Neural progenitor cell (in vitro differentiated cells): ENCODE measurements at regions not wholly inside any gene's neighbourhood (a gene's known extent, or its start where the extent isn't known, plus 50 kb on each side); places are given as distances from the start of the nearest gene placed in this dataset.
A peak's percentile ranks its signal among the peaks of the same experiment; 100 is the strongest.

Source experiments
- DNase-seq: peaks from one replicate; pipeline ENCODE4 v3.0.0-alpha.2; 2016; ENCODE audit warnings: low spot score
- H2AFZ ChIP-seq: fragments of 200-600 bp; sonication (generic); replicated peaks from 2 replicates; pipeline ENCODE4 v1.6.1; 2016; ENCODE audit warnings: antibody characterized with exemption
- H3F3A ChIP-seq: fragments of 200-600 bp; sonication (generic); 2 replicates; pipeline ENCODE4 v1.6.1; 2016; ENCODE audit warnings: antibody characterized with exemption, low read depth
- H3K27ac ChIP-seq: fragments of 200-600 bp; sonication (generic); 2 replicates; pipeline ENCODE4 v1.5.1; 2016; ENCODE audit warnings: mild to moderate bottlenecking
- H3K27me3 ChIP-seq: fragments of 200-600 bp; sonication (generic); 2 replicates; pipeline ENCODE4 v1.6.1; 2016; ENCODE audit warnings: mild to moderate bottlenecking, moderate library complexity
- H3K36me3 ChIP-seq: fragments of 200-600 bp; sonication (generic); 2 replicates; pipeline ENCODE4 v1.5.1; 2016
- H3K4me1 ChIP-seq: fragments of 200-600 bp; sonication (generic); 2 replicates; pipeline ENCODE4 v1.6.1; 2016; ENCODE audit warnings: mixed run types
- H3K4me2 ChIP-seq: fragments of 200-600 bp; sonication (generic); 2 replicates; pipeline ENCODE4 v1.6.1; 2016
- H3K4me3 ChIP-seq: fragments of 200-600 bp; sonication (generic); 2 replicates; pipeline ENCODE4 v1.5.1; 2016
- H3K79me2 ChIP-seq: fragments of 200-600 bp; sonication (generic); 2 replicates; pipeline ENCODE4 v1.6.1; 2016; ENCODE audit warnings: low read depth
- H3K9ac ChIP-seq: fragments of 200-600 bp; sonication (generic); 2 replicates; pipeline ENCODE4 v1.6.1; 2016
- H3K9me3 ChIP-seq: fragments of 200-600 bp; sonication (generic); 2 replicates; pipeline ENCODE4 v1.5.1; 2016; ENCODE audit warnings: low read depth
- H4K20me1 ChIP-seq: fragments of 200-600 bp; sonication (generic); 2 replicates; pipeline ENCODE4 v1.6.1; 2016; ENCODE audit warnings: low read depth
- H3K27ac Mint-ChIP-seq: 3 replicates; pipeline ENCODE4 v1.8.0; 2021; ENCODE audit warnings: mixed read lengths
- H3K27me3 Mint-ChIP-seq: 2 replicates; pipeline ENCODE4 v1.8.0; 2022; ENCODE audit warnings: low read depth, mild to moderate bottlenecking, inconsistent platforms, moderate library complexity, mixed read lengths; ENCODE audit not compliant: insufficient read depth
- H3K36me3 Mint-ChIP-seq: 3 replicates; pipeline ENCODE4 v1.8.0; 2021; ENCODE audit warnings: mixed read lengths
- H3K4me1 Mint-ChIP-seq: 3 replicates; pipeline ENCODE4 v1.8.0; 2021; ENCODE audit warnings: mixed read lengths
- H3K4me3 Mint-ChIP-seq: 3 replicates; pipeline ENCODE4 v1.8.0; 2021; ENCODE audit warnings: mild to moderate bottlenecking, moderate library complexity, mixed read lengths
- H3K9me3 Mint-ChIP-seq: 3 replicates; pipeline ENCODE4 v1.8.0; 2020; ENCODE audit warnings: mixed read lengths
- CTCF ChIP-seq: fragments of 200-600 bp; sonication (generic); IDR thresholded peaks from 2 replicates; pipeline ENCODE4 v1.5.1; 2017; ENCODE audit warnings: antibody characterized with exemption, mild to moderate bottlenecking
- EZH2 ChIP-seq: fragments of 200-600 bp; sonication (generic); IDR thresholded peaks from 2 replicates; pipeline ENCODE4 v1.6.1; 2017; ENCODE audit warnings: antibody characterized with exemption, mild to moderate bottlenecking, moderate library complexity
- EZH2phosphoT487 ChIP-seq: fragments of 200-600 bp; sonication (generic); IDR thresholded peaks from 2 replicates; pipeline ENCODE4 v1.6.1; 2017; ENCODE audit warnings: antibody characterized with exemption

GRCh38 chr2:236402033-236402790, 138.0 kb upstream of the ASB18 start:
- Histone ChIP-seq H2AFZ (peak overlapping the region; percentile 63), H3K4me2 (no peak overlapping the region), H3K27ac (no peak overlapping the region), H3F3A (no peaks in the 10 kb centered on the region), H3K27me3 (no peaks in the 10 kb centered on the region), H3K9ac (no peak overlapping the region), H3K79me2 (no peaks in the 10 kb centered on the region), H3K36me3 (no peaks in the 10 kb centered on the region), H4K20me1 (no peaks in the 10 kb centered on the region), H3K4me1 (peaks cover 5% of the 10 kb centered on the region), H3K4me3 (no peak overlapping the region), H3K9me3 (no peaks in the 10 kb centered on the region)
- H3K27me3 Mint-ChIP-seq: peaks cover 7% of the 10 kb centered on the region
- H3K36me3 Mint-ChIP-seq: no peaks in the 10 kb centered on the region
- DNase-seq: no peak
- H3K27ac Mint-ChIP-seq: peak overlapping the region; percentile 43
- peaks cover 15% of the 10 kb centered on the region for H3K4me1 Mint-ChIP-seq
- no peak overlapping the region for H3K4me3 Mint-ChIP-seq
- TF ChIP-seq EZH2phosphoT487: no peak
- TF ChIP-seq CTCF: no peak
- no peak for TF ChIP-seq EZH2
- no peaks in the 10 kb centered on the region for H3K9me3 Mint-ChIP-seq

GRCh38 chr2:236403125-236403524, 138.9 kb upstream of the ASB18 start:
- H3K27ac ChIP-seq: no peak overlapping the region
- H2AFZ ChIP-seq: no peak overlapping the region
- no peaks in the 10 kb centered on the region for H3K9me3 ChIP-seq
- H3K27me3 ChIP-seq: no peaks in the 10 kb centered on the region
- H3K4me2 ChIP-seq: no peak overlapping the region
- no peak overlapping the region for H3K4me3 Mint-ChIP-seq
- H3K9ac ChIP-seq: no peak overlapping the region
- H3K4me1 ChIP-seq: peaks cover 5% of the 10 kb centered on the region
- no peaks in the 10 kb centered on the region for H3K36me3 Mint-ChIP-seq
- H3K27me3 Mint-ChIP-seq: peaks cover 7% of the 10 kb centered on the region
- no peak overlapping the region for H3K4me3 ChIP-seq
- TF ChIP-seq EZH2 (no peak), CTCF (no peak), EZH2phosphoT487 (no peak)
- H3K9me3 Mint-ChIP-seq: no peaks in the 10 kb centered on the region
- no peaks in the 10 kb centered on the region for H3K79me2 ChIP-seq
- peaks cover 15% of the 10 kb centered on the region for H3K4me1 Mint-ChIP-seq
- no peaks in the 10 kb centered on the region for H3F3A ChIP-seq
- no peaks in the 10 kb centered on the region for H4K20me1 ChIP-seq
- H3K36me3 ChIP-seq: no peaks in the 10 kb centered on the region
- no peak overlapping the region for H3K27ac Mint-ChIP-seq
- no peak for DNase-seq

- peaks cover 3% of the 10 kb centered on the region for H3K9me3 Mint-ChIP-seq
- Histone ChIP-seq H3K79me2 (no peaks in the 10 kb centered on the region), H3F3A (no peaks in the 10 kb centered on the region), H3K36me3 (no peaks in the 10 kb centered on the region), H3K9me3 (no peaks in the 10 kb centered on the region), H3K4me2 (no peak overlapping the region), H2AFZ (no peak overlapping the region), H3K4me3 (no peak overlapping the region), H3K27me3 (no peaks in the 10 kb centered on the region), H3K27ac (no peak overlapping the region), H3K4me1 (peaks cover 5% of the 10 kb centered on the region), H3K9ac (no peak overlapping the region), H4K20me1 (no peaks in the 10 kb centered on the region)
- no peaks in the 10 kb centered on the region for H3K36me3 Mint-ChIP-seq
- peaks cover 7% of the 10 kb centered on the region for H3K27me3 Mint-ChIP-seq
- H3K27ac Mint-ChIP-seq: no peak overlapping the region
- H3K4me3 Mint-ChIP-seq: no peak overlapping the region
- H3K4me1 Mint-ChIP-seq: peaks cover 15% of the 10 kb centered on the region
- TF ChIP-seq EZH2phosphoT487: no peak
- no peak for TF ChIP-seq CTCF
- no peak for TF ChIP-seq EZH2
- DNase-seq: no peak
Observed at GRCh38 chr2:236403811-236404210, 139.6 kb upstream of the ASB18 start.
